ENCODE measurements at regions not wholly inside any gene's neighbourhood (a gene's known extent, or its start where the extent isn't known, plus 50 kb on each side); places are given as distances from the start of the nearest gene placed in this dataset.
"Not testable (repeated sequence)": the region's sequence is repeated elsewhere in the genome, so short reads cannot be mapped to it uniquely, and the experiment has no call there.

DNA sequence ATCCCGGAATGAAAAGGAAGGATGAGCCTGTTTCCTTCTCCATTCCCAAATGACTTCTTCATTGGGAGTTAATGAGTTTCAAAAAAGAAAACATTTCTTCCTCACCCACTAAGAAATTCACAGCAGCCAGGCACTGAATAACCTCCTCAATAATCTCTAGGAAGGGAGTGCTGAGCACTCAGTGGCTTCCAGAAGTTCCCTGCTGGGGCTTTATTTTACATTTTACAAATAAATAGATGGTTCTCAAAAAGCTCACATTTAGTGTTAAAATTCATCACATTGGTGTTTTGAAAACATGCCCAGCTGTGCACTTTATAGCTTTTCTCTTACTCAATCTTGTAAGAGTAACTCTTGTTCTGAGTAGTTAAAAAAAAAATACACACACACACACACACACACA is 148.9 kb upstream of the PFKP start:
- no peak for DNase-seq

DNA sequence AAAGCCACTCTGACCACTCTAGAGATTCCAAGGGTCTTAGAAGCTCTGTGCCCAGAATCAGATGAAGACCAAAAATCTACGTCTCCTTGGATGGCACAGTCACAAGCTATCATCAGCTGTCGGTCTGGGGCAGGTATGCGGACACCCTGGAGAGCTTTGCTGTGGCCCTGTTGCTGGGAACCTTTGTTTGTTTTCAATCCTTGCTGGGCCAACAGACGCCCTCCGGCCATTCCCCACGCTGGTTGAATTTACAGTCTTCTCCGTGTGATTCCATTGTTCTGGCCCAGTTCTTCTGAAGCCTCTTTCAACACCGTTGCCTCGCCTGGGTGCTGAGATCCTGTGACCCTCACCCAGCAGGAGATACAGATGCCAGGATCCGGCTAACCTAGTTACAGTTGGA is 149.4 kb upstream of the PFKP start:
- no peak for DNase-seq

- DNase-seq, result no peak
These were observed 151.9 kb upstream of the PFKP start for GRCh38 chr10:2915412-2915811.

DNA sequence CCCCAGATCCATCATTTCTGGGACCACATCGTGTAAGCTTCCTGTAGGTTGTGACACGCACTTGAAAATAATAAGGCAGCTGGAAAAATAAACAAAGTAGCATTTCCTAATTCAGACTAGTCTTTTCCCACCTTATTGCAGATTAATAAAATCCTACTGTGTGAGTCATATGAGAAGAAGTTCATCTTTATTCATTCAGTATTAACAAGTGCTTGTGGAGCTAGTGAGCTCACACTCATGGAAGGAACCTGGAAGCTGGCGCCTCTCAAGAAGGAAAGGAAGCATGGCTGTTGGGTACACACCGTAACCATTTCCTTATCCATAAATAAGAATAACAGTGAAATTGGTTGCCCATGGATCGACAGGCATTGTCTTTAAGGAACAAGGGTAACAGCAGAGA is 152.6 kb upstream of the PFKP start:
- no peak for DNase-seq

- no peak for DNase-seq
These were observed 153.9 kb upstream of the PFKP start for GRCh38 chr10:2913474-2913873.

- no peak for DNase-seq
These were observed 156.7 kb upstream of the PFKP start for GRCh38 chr10:2910656-2911055.

GRCh38 chr10:2909921-2910320 is 157.4 kb upstream of the PFKP start:
- no peak for DNase-seq

DNA sequence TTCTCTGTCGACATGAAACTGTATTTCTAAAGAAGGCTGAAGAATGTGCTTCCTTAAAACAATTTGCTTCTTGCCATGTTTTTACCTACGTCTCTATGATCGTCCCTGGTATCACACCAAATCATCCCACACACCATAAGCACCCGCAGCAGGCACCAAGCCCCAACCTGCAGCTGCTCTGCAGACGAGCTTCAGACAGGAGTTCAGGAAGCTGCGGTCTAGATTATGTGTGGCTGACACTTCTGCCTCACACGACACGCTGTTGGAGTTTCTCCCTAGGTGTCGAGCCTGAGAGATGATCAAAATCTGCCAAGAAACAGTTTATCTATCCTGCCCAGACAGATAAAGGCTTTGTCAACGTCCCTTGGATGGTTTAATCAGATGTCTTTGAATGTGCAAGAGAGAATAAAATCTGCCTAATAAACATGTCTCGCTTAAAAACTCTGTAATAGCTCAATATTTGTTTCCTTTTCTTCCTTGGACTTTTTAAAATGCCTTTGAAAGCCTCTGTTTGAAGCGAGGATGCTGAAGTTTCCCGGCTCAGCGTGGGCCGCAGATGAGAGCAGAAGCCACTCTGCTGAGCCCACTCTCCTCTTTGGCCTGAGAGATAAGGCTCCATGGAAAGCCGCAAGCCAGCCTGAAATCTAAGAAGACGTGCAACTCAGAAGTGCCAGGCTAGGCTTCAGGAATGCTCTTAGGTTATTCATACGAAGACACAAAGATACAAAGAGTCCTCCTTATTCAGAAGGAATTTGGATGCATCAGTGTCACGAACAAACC is 158.3 kb upstream of the PFKP start:
- DNase-seq, result no peak

GRCh38 chr10:2906974-2907373 is 160.4 kb upstream of the PFKP start:
- DNase-seq, result no peak

DNA sequence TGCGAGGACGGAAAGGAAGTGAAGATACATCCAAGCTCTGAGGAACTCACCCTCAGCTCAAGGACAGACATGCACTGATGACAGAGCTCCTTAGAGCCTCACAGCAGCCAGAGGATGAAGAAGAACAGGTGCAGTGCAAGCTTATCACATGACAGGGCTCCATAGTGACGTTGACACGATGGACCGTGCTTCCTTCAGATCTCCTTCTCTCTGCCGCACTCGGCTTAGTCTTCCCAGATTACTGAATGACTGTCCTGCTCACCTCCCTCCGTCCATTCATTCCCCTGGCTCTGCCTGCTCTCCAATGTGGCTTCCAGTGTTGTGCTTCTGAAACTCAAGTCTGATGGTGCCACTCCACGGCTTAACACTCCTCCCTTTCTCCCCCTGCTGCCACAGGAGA is 161.5 kb upstream of the PFKP start:
- DNase-seq, result no peak

GRCh38 chr10:2900530-2900929 is 166.8 kb upstream of the PFKP start:
- DNase-seq, result no peak

DNA sequence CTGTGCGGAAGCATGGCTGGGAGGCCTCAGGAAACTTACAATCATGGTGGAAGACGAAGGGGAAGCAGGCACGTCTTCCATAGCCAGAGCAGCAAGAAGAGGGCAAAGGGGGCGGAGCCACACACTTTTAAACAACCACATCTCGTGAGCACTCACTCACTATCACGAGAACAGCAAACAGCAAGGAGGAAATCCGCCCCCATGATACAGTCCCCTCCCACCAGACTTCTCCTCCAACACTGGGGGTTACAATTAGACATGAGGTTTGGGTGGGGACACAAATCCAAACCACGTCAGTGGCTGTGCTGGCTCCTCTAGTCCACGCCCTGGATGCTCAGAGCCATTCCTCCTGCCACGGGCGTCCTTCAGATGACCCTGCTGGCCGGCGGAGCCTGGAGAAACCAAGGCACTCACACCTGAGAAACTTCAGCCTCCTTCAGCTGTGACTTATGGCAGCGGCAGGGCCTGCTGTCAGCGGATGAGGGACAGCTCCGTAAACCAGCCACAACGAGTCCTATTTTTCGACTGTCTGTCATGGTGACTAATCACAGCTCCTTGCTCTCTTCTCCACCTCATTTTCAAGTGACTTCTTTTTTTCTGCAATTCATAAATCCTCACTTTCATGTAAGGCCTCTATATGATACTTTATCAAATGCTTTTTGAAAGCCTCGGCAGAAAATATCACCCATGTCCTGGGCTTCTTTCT is 167.9 kb upstream of the PFKP start:
- DNase-seq, result no peak

DNA sequence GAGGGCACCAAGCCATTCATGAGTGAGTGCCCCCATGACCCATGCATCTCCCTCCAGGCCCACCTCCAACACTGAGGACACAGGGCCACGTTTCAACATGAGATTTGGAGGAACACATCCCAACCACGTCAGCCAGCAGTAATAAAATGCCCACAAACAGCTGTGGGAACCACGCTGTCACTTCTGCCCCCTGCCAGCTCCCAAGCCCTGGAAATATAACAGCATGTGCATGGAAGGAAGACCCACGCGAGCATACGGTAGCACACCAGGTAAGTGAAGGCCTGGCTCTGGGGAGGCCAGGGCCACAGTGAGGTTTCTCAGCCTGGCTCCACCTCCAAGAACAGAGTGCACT is 168.9 kb upstream of the PFKP start:
- no peak for DNase-seq

- DNase-seq, result no peak
These were observed 169.5 kb upstream of the PFKP start for GRCh38 chr10:2897619-2898508.

GRCh38 chr10:2896334-2896733 is 171.0 kb upstream of the PFKP start:
- not testable (repeated sequence) for DNase-seq

- no peak for DNase-seq
These were observed 171.7 kb upstream of the PFKP start for GRCh38 chr10:2895594-2896196.

GRCh38 chr10:2893991-2894390 is 173.4 kb upstream of the PFKP start:
- DNase-seq, result no peak

GRCh38 chr10:2893158-2893845 is 174.0 kb upstream of the PFKP start:
- DNase-seq, result no peak

GRCh38 chr10:2891770-2892124 is 175.6 kb upstream of the PFKP start:
- no peak for DNase-seq

DNA sequence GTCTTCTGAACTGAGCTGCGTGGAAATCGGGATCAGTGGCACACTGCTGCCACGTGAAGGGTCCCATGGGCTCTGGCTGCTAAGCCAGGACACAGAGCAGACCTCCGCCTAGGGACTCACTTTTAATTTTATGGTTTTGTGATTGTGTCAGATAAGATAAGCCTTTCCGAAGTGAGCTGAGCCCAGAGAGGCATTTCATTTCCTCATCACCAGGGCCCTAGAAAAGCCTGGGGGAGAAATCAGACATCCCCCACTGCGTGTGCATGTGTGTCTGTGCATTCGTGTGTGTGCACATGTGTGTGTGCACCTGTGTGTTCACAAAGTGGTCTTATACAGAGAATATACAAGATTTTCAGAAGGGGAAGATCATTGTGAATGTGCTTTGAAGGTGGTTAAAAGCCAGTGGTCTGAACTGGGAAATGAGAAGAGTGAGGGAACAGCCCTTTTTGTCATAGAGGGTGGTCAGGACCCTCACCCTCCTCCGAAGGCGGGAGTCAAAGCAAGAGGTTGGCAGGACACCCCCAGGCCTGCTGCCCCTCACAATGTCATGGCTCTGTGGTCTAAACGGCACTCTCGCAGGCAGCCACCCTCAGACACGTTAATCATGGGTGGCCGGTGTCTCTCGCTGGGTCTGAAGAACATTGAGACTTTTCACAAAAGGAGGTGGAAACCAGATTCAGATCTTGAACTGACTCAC is 176.1 kb upstream of the PFKP start:
- no peak for DNase-seq

GRCh38 chr10:2890093-2890492 is 177.3 kb upstream of the PFKP start:
- DNase-seq, result no peak

DNA sequence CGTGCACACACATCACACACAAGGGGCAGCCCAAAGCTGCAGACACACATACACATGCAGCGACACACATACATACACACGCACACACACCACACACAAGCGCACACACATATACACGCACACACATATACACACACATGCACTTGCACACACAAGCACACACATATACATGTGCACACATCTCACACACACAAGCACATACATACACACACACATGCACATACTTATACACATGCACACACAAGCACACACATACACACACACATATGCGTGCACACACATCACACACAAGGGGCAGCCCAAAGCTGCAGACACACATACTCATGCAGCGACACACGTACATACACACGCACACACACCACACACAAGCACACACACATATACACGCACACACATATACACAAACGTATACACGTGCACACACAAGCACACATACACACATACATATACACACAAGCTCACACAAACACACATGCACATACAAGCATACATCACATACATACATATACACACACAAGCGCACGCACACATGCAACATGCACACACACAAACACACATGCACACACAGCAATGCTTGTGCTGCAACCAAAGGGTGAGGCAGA is 178.8 kb upstream of the PFKP start:
- DNase-seq, result no peak

All from activated T-cell treated with anti-CD3 and anti-CD28 coated beads for 4 hours (primary cell).